HG03571 (cell line): ENCODE measurements at regions not wholly inside any gene's neighbourhood (a gene's known extent, or its start where the extent isn't known, plus 50 kb on each side); places are given as distances from the start of the nearest gene placed in this dataset.
"Not testable (repeated sequence)": the region's sequence is repeated elsewhere in the genome, so short reads cannot be mapped to it uniquely, and the experiment has no call there.

Experiments
- ATAC-seq: cut with Tn5 transposase; IDR thresholded peaks from one replicate; pipeline ENCODE4 v1.9.1; 2021; ENCODE audit not compliant: unreplicated experiment

- ATAC-seq, result no peak
These were observed 58.2 kb upstream of the DUSP21 start for GRCh38 chrX:44785652-44786051.

- ATAC-seq, result no peak
These were observed 59.6 kb upstream of the DUSP21 start for GRCh38 chrX:44784241-44784640.

DNA sequence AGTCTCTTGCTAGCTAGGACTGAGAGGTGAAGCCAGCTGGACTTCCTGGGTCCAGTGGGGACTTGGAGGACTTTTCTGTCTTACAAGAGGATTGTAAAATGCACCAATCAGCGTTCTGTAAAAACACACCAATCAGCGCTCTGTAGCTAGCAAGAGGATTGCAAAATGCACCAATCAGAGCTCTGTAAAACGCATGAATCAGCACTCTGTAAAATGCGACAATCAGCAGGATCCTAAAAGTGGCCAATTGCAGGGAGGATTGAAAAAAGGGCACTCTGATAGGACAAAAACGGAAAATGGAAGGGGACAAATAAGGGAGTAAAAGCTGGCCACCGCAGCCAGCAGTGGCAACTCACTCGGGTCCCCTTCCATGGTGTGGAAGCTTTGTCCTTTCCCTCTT, 65.6 kb upstream of the DUSP21 start:
- ATAC-seq, result no peak

DNA sequence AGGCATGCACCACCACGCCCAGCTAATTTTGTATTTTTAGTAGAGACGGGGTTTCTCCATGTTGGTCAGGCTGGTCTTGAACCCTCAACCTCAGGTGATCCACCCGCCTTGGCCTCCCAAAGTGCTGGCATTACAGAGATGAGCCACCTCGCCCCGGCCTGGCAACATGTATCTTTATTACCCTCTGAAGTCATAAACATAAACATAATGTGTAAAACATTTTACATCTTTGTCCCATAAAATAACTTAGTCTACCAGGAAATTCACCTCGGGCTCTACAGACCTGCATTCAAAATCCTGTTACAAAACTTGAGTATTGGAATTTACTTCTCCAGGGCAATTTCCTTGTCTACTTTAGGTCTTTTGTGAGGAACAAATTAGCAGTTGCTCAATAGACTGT, 68.1 kb upstream of the DUSP21 start:
- ATAC-seq, result no peak

- ATAC-seq, result not testable (repeated sequence)
These were observed 69.8 kb upstream of the DUSP21 start for GRCh38 chrX:44774066-44774465.

- no peak for ATAC-seq
These were observed 73.7 kb upstream of the DUSP21 start for GRCh38 chrX:44770121-44770520.

DNA sequence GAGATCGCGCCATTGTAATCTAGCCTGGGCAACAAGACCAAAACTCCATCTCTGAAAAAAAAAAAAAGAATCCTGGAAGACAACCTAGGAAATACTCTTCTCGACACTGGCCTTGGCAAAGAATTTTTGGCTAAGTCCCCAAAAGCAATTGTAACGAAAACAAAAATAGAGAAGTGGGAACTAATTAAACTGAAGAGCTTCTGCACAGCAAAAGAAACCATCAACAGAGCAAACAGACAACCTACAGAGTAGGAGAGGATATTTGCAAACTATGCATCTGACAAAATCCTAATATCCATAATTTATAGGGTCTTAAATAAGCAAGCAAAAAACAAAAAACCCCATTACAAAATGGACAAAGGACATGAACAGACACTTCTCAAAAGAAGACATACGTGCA, 76.5 kb upstream of the DUSP21 start:
- no peak for ATAC-seq

- no peak for ATAC-seq
These were observed 78.3 kb upstream of the DUSP21 start for GRCh38 chrX:44765556-44765955.

GRCh38 chrX:44747969-44748368, 95.9 kb upstream of the DUSP21 start:
- no peak for ATAC-seq

DNA sequence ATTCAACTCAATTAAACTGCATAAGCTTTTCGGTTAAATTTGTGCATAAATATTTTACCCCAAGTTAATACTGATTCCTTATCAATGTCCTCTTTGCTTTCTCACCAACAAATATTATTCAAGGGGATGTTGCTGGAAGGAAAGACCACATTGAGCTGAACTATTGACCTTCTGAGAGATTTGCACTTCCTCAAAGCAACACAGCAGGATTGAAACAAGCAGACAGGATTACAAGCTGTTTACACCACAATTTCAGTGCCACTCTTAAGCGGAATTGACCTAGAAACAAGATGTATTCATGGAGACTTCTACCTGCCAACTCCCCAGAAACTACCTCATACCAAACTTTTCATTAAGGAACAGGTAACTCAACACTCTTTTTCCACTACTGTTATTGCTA, 96.5 kb upstream of the DUSP21 start:
- ATAC-seq, result no peak

- no peak for ATAC-seq
These were observed 99.0 kb upstream of the DUSP21 start for GRCh38 chrX:44744799-44745198.

DNA sequence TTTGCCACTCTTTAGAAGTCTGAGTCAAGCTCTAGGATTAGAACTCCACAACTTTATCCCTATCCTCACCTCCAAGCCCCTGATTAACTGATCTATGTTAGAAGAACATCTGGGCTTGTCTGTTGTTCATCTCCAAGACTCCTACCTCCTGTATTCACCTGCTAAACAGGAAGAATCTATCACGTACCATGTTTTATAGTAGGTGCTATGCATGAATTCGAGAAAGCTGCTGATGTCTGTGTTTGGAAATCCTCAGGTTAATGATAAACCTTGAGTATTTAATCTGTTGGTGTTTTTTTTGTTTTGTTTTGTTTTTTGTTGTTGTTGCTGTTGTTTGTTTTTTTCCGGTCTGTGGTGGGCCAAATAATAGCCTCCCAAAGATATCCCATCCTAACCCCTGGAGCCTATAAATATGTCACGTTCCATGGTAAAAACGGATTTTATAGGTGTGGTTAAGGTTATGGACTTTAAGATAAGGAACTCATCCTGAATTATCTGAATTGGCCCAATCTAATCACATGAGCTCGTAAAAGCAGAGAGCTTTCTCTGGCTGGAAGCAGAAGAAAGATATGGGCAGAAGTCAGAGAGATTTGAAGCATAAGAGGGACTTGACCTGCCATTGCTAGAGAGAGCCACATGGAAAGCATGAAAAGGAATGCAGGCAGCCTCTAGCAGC, 101.2 kb upstream of the DUSP21 start:
- ATAC-seq, result no peak

- ATAC-seq, result not testable (repeated sequence)
These were observed 102.0 kb upstream of the DUSP21 start for GRCh38 chrX:44741859-44742258.

DNA sequence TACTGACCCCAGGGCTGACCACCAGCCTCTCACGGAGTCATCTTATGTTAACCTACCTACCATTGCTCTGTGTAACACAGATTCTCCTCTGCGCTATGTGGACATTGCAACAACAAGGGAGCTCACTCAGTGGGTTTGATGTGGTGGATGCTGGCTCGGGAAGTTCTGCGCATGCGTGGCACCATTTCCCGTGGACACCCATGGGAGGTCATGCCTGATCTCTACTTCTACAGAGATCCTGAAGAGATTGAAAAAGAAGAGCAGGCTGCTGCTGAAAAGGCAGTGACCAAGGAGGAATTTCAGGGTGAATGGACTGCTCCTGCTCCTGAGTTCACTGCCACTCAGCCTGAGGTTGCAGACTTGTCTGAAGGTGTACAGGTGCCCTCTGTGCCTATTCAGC, 102.4 kb upstream of the DUSP21 start:
- ATAC-seq, result not testable (repeated sequence)

GRCh38 chrX:44735498-44735897, 108.3 kb upstream of the DUSP21 start:
- ATAC-seq, result no peak

- no peak for ATAC-seq
These were observed 109.9 kb upstream of the DUSP21 start for GRCh38 chrX:44733931-44734330.

GRCh38 chrX:44731160-44731559, 112.7 kb upstream of the DUSP21 start:
- ATAC-seq, result no peak

- no peak for ATAC-seq
These were observed 120.4 kb upstream of the DUSP21 start for GRCh38 chrX:44723426-44723825.

- no peak for ATAC-seq
These were observed 135.4 kb upstream of the DUSP21 start for GRCh38 chrX:44708470-44708869.

GRCh38 chrX:44705817-44706551, 137.8 kb upstream of the DUSP21 start:
- ATAC-seq, result no peak

GRCh38 chrX:44698357-44698756, 145.5 kb upstream of the DUSP21 start:
- no peak for ATAC-seq

DNA sequence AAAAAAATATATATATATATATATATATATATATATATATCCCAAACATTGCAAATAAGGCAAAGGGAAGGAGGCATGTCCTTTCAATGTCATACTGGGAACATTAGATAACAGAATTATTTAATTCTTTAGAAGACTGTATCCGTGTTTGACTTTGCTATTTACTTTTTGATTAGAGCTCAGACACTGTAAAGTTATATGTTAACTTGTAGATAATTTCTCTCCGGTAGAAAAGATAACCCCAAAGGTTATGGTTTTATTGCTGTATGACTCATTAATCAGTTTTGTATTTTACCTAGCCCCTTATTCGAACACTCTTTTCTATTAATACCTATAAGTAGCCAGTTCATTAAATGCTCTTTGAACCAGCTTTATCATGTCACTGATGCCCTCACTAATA, 150.6 kb upstream of the DUSP21 start:
- ATAC-seq, result no peak

DNA sequence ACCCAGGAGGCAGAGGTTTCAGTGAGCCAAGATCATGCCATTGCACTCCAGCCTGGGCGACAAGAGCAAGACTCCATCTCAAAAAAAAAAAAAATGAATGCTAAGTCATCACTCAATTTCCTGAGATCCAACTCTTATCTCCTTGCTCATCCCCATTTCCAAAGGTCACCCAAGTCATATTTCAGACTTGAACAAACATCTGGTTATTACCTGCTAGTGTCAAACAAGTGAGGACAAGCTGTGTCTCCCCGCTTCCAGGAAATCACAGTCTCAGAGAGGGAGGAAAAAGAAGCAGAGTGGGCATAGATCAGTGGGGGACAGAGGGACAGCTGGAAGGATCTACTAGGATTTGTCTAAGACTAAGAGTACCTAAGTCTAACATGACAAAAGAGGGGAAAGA, 147.5 kb upstream of the FUNDC1 start:
- ATAC-seq, result no peak
